Body of pancreas (tissue), 4 donors: ENCODE measurements at regions not wholly inside any gene's neighbourhood (a gene's known extent, or its start where the extent isn't known, plus 50 kb on each side); places are given as distances from the start of the nearest gene placed in this dataset.

ENCODE experiments used
- ATAC-seq: fragments of 150-250 bp; one replicate; pipeline ENCODE4 v1.9.1; 2016
- DNase-seq, 4 donors: peaks; one replicate each; pipeline ENCODE4 v3.0.0-alpha.2; 2019
- H3K27ac ChIP-seq, 4 donors: fragments of 200-600 bp; sonication (generic); 1 replicate in 3 of 4; 2 replicates in 1 of 4; pipeline versions ENCODE4 v1.5.1 to v1.6.1; 2016 to 2019; ENCODE audit warnings: mild to moderate bottlenecking in 1 of 4, mixed read lengths in 1 of 4, moderate library complexity in 1 of 4
- H3K27me3 ChIP-seq, 2 donors: fragments of 200-600 bp; sonication (generic); one replicate each; pipeline ENCODE4 v1.6.0; 2016; ENCODE audit warnings: mild to moderate bottlenecking in 1 of 2
- H3K36me3 ChIP-seq, 2 donors: fragments of 200-600 bp; sonication (generic); replicated peaks in 1 of 2; 2 replicates each; pipeline ENCODE4 v1.5.1; 2016; ENCODE audit warnings: low read depth in 2 of 2; ENCODE audit not compliant: insufficient read depth in 1 of 2
- H3K4me1 ChIP-seq: fragments of 200-600 bp; sonication (generic); one replicate; pipeline ENCODE4 v1.6.0; 2016
- H3K4me3 ChIP-seq, 2 donors: fragments of 200-600 bp; sonication (generic); 1 replicate in 1 of 2; 2 replicates in 1 of 2; pipeline ENCODE4 v1.5.1; 2016 to 2019
- H3K9me3 ChIP-seq, 3 donors: fragments of 200-600 bp; sonication (generic); 1 replicate in 2 of 3; 2 replicates in 1 of 3; pipeline ENCODE4 v1.5.1; 2016
- POLR2A ChIP-seq, 3 donors: fragments of 450-650 bp; IDR thresholded peaks; one replicate each; pipeline ENCODE4 v1.6.1; 2016; ENCODE audit warnings: antibody characterized with exemption in 3 of 3, mild to moderate bottlenecking in 2 of 3
- WGBS, 2 donors: methylation state at CpG; one replicate each; pipeline ENCODE4 v1.1.5; 2017; 5-methylcytosine and 5-hydroxymethylcytosine counted together
- intact Hi-C: fragments of 100-400 bp; cut with DNase I; formaldehyde crosslinking; loops from one replicate; pipeline ENCODE4 v1.15.1; 2023
- TF ChIP-seq, protein P1 (sequence below), 7 experiments: fragments of 450-650 bp in 4 of 7; fragments of 200-600 bp in 3 of 7; sonication (generic) in 3 of 7; IDR thresholded peaks; one replicate each; pipeline ENCODE4 v1.5.1; 2016 to 2019; ENCODE audit warnings: antibody characterized with exemption in 7 of 7

DNA sequence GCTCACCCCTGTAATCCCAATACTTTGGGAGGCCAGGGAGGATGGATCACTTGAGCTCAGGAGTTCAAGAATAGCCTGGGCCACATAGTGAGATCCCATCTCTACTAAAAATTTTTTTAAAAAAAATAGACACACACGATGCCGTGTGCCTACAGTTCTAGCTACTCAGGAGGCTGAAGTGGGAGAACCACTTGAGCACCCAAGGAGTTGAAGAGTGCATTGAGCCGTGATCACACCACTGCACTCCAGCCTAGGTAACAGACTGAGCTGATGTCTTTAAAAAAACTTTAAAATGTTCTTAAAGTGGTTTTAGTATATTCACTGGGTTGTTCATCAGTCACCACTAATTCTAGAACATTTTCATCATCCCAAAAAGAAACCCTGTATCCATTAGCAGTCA, 51.9 kb upstream of the RNF38 start:
- H3K27ac ChIP-seq, result no peak overlapping the region

GRCh38 chr9:36450110-36450732, 50.2 kb upstream of the RNF38 start:
- intact Hi-C loops, result no loop called here
- Histone ChIP-seq H3K27ac (no peak overlapping the region), H3K27me3 (no peaks in the 10 kb centered on the region), H3K4me3 (no peak overlapping the region), H3K4me1 (peaks cover 17% of the 10 kb centered on the region), H3K36me3 (no peaks in the 10 kb centered on the region), H3K9me3 (no peaks in the 10 kb centered on the region)
- DNase-seq (peak; percentile 19 to 35 (median 27)), ATAC-seq (peak; percentile 45)
- WGBS, 2 donors, result 84 to 86% methylated on average over 3 of the region's 3 CpGs
- TF ChIP-seq POLR2A (IDR thresholded peaks at IDR 0.05), result no peak
- TF ChIP-seq, protein P1, sequence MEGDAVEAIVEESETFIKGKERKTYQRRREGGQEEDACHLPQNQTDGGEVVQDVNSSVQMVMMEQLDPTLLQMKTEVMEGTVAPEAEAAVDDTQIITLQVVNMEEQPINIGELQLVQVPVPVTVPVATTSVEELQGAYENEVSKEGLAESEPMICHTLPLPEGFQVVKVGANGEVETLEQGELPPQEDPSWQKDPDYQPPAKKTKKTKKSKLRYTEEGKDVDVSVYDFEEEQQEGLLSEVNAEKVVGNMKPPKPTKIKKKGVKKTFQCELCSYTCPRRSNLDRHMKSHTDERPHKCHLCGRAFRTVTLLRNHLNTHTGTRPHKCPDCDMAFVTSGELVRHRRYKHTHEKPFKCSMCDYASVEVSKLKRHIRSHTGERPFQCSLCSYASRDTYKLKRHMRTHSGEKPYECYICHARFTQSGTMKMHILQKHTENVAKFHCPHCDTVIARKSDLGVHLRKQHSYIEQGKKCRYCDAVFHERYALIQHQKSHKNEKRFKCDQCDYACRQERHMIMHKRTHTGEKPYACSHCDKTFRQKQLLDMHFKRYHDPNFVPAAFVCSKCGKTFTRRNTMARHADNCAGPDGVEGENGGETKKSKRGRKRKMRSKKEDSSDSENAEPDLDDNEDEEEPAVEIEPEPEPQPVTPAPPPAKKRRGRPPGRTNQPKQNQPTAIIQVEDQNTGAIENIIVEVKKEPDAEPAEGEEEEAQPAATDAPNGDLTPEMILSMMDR (IDR thresholded peaks at IDR 0.05), result peak in 6 of 7 experiments; percentile 44 to 63 (median 58)

More for the DNA sequence above, 51.9 kb upstream of the RNF38 start:
- H3K36me3 ChIP-seq, result no peaks in the 10 kb centered on the region
- no peaks in the 10 kb centered on the region for H3K27me3 ChIP-seq
- DNase-seq (no peak), ATAC-seq (no peak)
- intact Hi-C loops, result no loop called here
- H3K9me3 ChIP-seq, result no peaks in the 10 kb centered on the region
- WGBS, 2 donors, result 93 to 96% methylated on average over 3 of the region's 3 CpGs
- TF ChIP-seq, protein P1 (IDR thresholded peaks at IDR 0.05), result no peak
- no peak for TF ChIP-seq POLR2A (IDR thresholded peaks at IDR 0.05)
- no peak overlapping the region for H3K4me3 ChIP-seq
- peaks cover 23% of the 10 kb centered on the region for H3K4me1 ChIP-seq
